Tibial artery (tissue), 4 donors: ENCODE measurements at regions not wholly inside any gene's neighbourhood (a gene's known extent, or its start where the extent isn't known, plus 50 kb on each side); places are given as distances from the start of the nearest gene placed in this dataset.

Experiments
- DNase-seq, 2 donors: peaks; one replicate each; pipeline ENCODE4 v3.0.0-alpha.2; 2019
- H3K27ac ChIP-seq, 2 donors: fragments of 200-600 bp; sonication (generic) in 1 of 2; 1 replicate in 1 of 2; 2 replicates in 1 of 2; pipeline ENCODE4 v1.5.1; 2018 to 2019; ENCODE audit warnings: mild to moderate bottlenecking in 1 of 2
- H3K27me3 ChIP-seq, 2 donors: fragments of 200-600 bp; sonication (generic) in 1 of 2; one replicate each; pipeline versions ENCODE4 v1.5.1 to v1.6.0; 2016 to 2019
- H3K36me3 ChIP-seq, 3 donors: fragments of 200-600 bp; sonication (generic) in 2 of 3; one replicate each; pipeline ENCODE4 v1.5.1; 2016 to 2019; ENCODE audit warnings: mild to moderate bottlenecking in 2 of 3
- H3K4me1 ChIP-seq, 4 donors: fragments of 200-600 bp; sonication (generic) in 2 of 4; 1 replicate in 3 of 4; 2 replicates in 1 of 4; pipeline ENCODE4 v1.5.1; 2016 to 2019
- H3K4me3 ChIP-seq, 2 donors: fragments of 200-600 bp; sonication (generic) in 1 of 2; 1 replicate in 1 of 2; 2 replicates in 1 of 2; pipeline ENCODE4 v1.5.1; 2018 to 2019; ENCODE audit warnings: mild to moderate bottlenecking in 2 of 2
- H3K9me3 ChIP-seq, 3 donors: fragments of 200-600 bp; sonication (generic) in 1 of 3; one replicate each; pipeline ENCODE4 v1.5.1; 2016 to 2019
- CTCF ChIP-seq, 2 experiments: fragments of 200-600 bp in 1 of 2; fragments of 450-650 bp in 1 of 2; IDR thresholded peaks; one replicate each; pipeline ENCODE4 v1.5.1; 2017 to 2019; ENCODE audit warnings: antibody characterized with exemption in 2 of 2, mild to moderate bottlenecking in 1 of 2, moderate library complexity in 1 of 2
- intact Hi-C: fragments of 100-400 bp; cut with DNase I; formaldehyde crosslinking; loops from one replicate; pipeline ENCODE4 v1.15.0; 2023; ENCODE audit warnings: low total_unique reads

GRCh38 chr11:15326520-15326919 lies 211.8 kb downstream of the INSC start:
- Histone ChIP-seq H3K36me3 (no peaks in the 10 kb centered on the region), H3K4me1 (no peaks in the 10 kb centered on the region), H3K9me3 (no peaks in the 10 kb centered on the region), H3K27me3 (no peaks in the 10 kb centered on the region), H3K27ac (no peak overlapping the region), H3K4me3 (no peak overlapping the region)
- intact Hi-C loops: no loop called here
- TF ChIP-seq CTCF (IDR thresholded peaks at IDR 0.05): no peak
- DNase-seq: no peak

GRCh38 chr11:15327786-15328231 lies 213.1 kb downstream of the INSC start:
- TF ChIP-seq CTCF (IDR thresholded peaks at IDR 0.05): peak; percentile 21 to 47
- Histone ChIP-seq H3K9me3 (no peaks in the 10 kb centered on the region), H3K27ac (no peak overlapping the region), H3K36me3 (no peaks in the 10 kb centered on the region), H3K27me3 (no peaks in the 10 kb centered on the region), H3K4me1 (no peaks in the 10 kb centered on the region), H3K4me3 (no peak overlapping the region)
- DNase-seq: peak in 1 of 2 donors; percentile 23
- intact Hi-C loops: no loop called here

GRCh38 chr11:15333407-15333806 lies 218.7 kb downstream of the INSC start:
- H3K4me1 ChIP-seq: no peaks in the 10 kb centered on the region
- TF ChIP-seq CTCF (IDR thresholded peaks at IDR 0.05): no peak
- H3K4me3 ChIP-seq: no peak overlapping the region
- intact Hi-C loops: no loop called here
- no peak overlapping the region for H3K27ac ChIP-seq
- no peak for DNase-seq
- no peaks in the 10 kb centered on the region for H3K36me3 ChIP-seq
- H3K9me3 ChIP-seq: no peaks in the 10 kb centered on the region
- H3K27me3 ChIP-seq: no peaks in the 10 kb centered on the region

- Histone ChIP-seq H3K27me3 (no peaks in the 10 kb centered on the region), H3K4me1 (no peaks in the 10 kb centered on the region), H3K36me3 (no peaks in the 10 kb centered on the region), H3K27ac (no peak overlapping the region), H3K9me3 (no peaks in the 10 kb centered on the region), H3K4me3 (no peak overlapping the region)
- no peak for DNase-seq
- no peak for TF ChIP-seq CTCF (IDR thresholded peaks at IDR 0.05)
- intact Hi-C loops: no loop called here
Observed at GRCh38 chr11:15334766-15335165, 220.0 kb downstream of the INSC start.

- no peak overlapping the region for H3K27ac ChIP-seq
- H3K4me1 ChIP-seq: no peaks in the 10 kb centered on the region
- no peak for TF ChIP-seq CTCF (IDR thresholded peaks at IDR 0.05)
- intact Hi-C loops: no loop called here
- DNase-seq: no peak
- H3K4me3 ChIP-seq: no peak overlapping the region
- H3K27me3 ChIP-seq: no peaks in the 10 kb centered on the region
- no peaks in the 10 kb centered on the region for H3K36me3 ChIP-seq
- H3K9me3 ChIP-seq: no peaks in the 10 kb centered on the region
Observed at GRCh38 chr11:15336021-15336420, 221.3 kb downstream of the INSC start.

GRCh38 chr11:15339302-15339701 lies 224.6 kb downstream of the INSC start:
- no peak for DNase-seq
- no peak overlapping the region for H3K4me3 ChIP-seq
- intact Hi-C loops: no loop called here
- no peaks in the 10 kb centered on the region for H3K9me3 ChIP-seq
- H3K36me3 ChIP-seq: no peaks in the 10 kb centered on the region
- no peak overlapping the region for H3K27ac ChIP-seq
- no peak for TF ChIP-seq CTCF (IDR thresholded peaks at IDR 0.05)
- H3K4me1 ChIP-seq: no peaks in the 10 kb centered on the region
- no peaks in the 10 kb centered on the region for H3K27me3 ChIP-seq
